NOMO-1 (cell line): ENCODE measurements at regions not wholly inside any gene's neighbourhood (a gene's known extent, or its start where the extent isn't known, plus 50 kb on each side); places are given as distances from the start of the nearest gene placed in this dataset.

Experiments used
- DNase-seq, 2 experiments: peaks; one replicate each; lab custom pipeline; 2025; ENCODE audit not compliant: unreplicated experiment in 2 of 2; lab: John Stamatoyannopoulos, UW

DNA sequence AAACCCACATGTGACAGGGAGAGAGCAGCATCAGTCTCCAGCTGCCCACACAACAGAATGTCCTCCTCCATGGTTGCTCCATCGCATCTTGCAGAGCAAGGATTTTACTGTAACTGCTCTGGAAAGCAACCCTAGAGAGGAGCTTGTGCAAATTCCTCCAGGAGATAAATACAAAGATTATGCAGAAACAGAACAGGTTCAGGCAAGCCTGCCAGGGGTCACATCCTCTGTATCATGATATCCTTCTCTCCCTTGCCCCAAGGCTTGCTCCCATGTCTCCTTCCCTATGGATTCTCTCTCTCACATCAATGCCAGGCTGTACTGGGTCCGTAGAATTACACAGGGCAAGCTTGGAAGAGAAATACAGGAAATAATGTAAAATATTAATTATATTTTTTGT is 226.0 kb downstream of the MPDZ start:
- DNase-seq = no peak

DNA sequence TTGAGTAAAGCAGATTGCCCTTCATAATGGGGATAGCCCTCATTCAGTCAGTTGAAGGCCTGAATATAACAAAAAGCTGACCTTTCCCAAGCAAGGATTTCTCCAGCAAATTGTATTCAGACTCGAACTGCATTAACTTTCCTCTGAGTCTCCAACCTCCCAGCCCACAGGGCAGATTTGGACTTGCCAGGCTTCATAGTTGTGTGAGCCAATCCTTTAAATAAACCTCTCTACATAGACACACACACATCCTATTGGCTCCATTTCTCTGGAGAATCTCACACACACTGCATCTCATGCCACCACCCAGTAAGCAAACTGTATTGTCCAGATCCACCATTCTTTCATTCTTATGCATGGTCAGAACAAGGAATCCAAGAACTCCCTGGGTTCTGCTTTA is 225.1 kb downstream of the MPDZ start:
- DNase-seq = no peak
